HCT116 (cell line): ENCODE measurements at regions not wholly inside any gene's neighbourhood (a gene's known extent, or its start where the extent isn't known, plus 50 kb on each side); places are given as distances from the start of the nearest gene placed in this dataset.

Experiments used
- POLR2AphosphoS5 ChIP-seq: IDR thresholded peaks from 2 replicates; pipeline ENCODE4 v1.6.1; 2011; ENCODE audit warnings: mild to moderate bottlenecking, low read depth, low read length, moderate library complexity
- RAD21 ChIP-seq: IDR thresholded peaks from 2 replicates; pipeline ENCODE4 v1.6.1; 2012; ENCODE audit warnings: low read depth, mild to moderate bottlenecking
- TF ChIP-seq, protein P1 (sequence below), 3 experiments: fragments of 200-600 bp in 1 of 3; sonication (generic) in 1 of 3; IDR thresholded peaks in 2 of 3; conservative IDR thresholded peaks in 1 of 3; 2 replicates each; pipeline ENCODE4 v1.5.1; 2012 to 2017; ENCODE audit warnings: low read depth in 2 of 3, low read length in 2 of 3, antibody characterized with exemption in 1 of 3, borderline replicate concordance in 1 of 3, control low read depth in 1 of 3, mild to moderate bottlenecking in 1 of 3, mixed read lengths in 1 of 3, mixed run types in 1 of 3, moderate library complexity in 1 of 3; ENCODE audit not compliant: insufficient read depth in 1 of 3
- TF ChIP-seq, protein P2 (sequence below): IDR thresholded peaks from 2 replicates; pipeline ENCODE4 v1.6.1; 2012
- TF ChIP-seq, protein P3 (sequence below): IDR thresholded peaks from 2 replicates; pipeline ENCODE4 v1.6.1; 2012; ENCODE audit warnings: low read depth

DNA sequence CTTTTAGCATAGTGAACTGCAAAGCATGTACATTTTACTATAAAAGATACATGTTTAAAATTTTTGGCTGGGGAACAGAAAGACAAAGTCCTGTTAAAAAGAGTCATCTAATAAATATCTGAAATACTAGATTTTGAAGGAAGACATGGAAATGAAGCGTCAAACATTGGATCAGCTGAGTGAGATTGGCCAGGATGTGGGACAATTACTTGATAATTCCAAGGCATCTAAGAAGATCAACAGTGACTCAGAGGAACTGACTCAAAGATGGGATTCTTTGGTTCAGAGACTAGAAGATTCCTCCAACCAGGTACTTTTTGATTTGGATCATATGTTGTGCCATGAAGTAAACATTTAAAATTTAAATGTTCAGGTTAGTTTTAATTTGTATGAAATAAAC is 162.3 kb downstream of the UTRN start:
- TF ChIP-seq POLR2AphosphoS5 (no peak), RAD21 (no peak)
- TF ChIP-seq, protein P1, sequence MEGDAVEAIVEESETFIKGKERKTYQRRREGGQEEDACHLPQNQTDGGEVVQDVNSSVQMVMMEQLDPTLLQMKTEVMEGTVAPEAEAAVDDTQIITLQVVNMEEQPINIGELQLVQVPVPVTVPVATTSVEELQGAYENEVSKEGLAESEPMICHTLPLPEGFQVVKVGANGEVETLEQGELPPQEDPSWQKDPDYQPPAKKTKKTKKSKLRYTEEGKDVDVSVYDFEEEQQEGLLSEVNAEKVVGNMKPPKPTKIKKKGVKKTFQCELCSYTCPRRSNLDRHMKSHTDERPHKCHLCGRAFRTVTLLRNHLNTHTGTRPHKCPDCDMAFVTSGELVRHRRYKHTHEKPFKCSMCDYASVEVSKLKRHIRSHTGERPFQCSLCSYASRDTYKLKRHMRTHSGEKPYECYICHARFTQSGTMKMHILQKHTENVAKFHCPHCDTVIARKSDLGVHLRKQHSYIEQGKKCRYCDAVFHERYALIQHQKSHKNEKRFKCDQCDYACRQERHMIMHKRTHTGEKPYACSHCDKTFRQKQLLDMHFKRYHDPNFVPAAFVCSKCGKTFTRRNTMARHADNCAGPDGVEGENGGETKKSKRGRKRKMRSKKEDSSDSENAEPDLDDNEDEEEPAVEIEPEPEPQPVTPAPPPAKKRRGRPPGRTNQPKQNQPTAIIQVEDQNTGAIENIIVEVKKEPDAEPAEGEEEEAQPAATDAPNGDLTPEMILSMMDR (IDR thresholded peaks at IDR 0.05 in 2 of 3, conservative IDR thresholded peaks at IDR 0.05 in 1 of 3; ENCODE audit: borderline replicate concordance in 1 of 3, insufficient read depth in 1 of 3, low read depth in 2 of 3, low read length in 2 of 3): no peak
- TF ChIP-seq, protein P2, sequence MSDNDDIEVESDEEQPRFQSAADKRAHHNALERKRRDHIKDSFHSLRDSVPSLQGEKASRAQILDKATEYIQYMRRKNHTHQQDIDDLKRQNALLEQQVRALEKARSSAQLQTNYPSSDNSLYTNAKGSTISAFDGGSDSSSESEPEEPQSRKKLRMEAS: no peak
- TF ChIP-seq, protein P3, sequence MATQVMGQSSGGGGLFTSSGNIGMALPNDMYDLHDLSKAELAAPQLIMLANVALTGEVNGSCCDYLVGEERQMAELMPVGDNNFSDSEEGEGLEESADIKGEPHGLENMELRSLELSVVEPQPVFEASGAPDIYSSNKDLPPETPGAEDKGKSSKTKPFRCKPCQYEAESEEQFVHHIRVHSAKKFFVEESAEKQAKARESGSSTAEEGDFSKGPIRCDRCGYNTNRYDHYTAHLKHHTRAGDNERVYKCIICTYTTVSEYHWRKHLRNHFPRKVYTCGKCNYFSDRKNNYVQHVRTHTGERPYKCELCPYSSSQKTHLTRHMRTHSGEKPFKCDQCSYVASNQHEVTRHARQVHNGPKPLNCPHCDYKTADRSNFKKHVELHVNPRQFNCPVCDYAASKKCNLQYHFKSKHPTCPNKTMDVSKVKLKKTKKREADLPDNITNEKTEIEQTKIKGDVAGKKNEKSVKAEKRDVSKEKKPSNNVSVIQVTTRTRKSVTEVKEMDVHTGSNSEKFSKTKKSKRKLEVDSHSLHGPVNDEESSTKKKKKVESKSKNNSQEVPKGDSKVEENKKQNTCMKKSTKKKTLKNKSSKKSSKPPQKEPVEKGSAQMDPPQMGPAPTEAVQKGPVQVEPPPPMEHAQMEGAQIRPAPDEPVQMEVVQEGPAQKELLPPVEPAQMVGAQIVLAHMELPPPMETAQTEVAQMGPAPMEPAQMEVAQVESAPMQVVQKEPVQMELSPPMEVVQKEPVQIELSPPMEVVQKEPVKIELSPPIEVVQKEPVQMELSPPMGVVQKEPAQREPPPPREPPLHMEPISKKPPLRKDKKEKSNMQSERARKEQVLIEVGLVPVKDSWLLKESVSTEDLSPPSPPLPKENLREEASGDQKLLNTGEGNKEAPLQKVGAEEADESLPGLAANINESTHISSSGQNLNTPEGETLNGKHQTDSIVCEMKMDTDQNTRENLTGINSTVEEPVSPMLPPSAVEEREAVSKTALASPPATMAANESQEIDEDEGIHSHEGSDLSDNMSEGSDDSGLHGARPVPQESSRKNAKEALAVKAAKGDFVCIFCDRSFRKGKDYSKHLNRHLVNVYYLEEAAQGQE: no peak
